ENCODE measurements at regions not wholly inside any gene's neighbourhood (a gene's known extent, or its start where the extent isn't known, plus 50 kb on each side); places are given as distances from the start of the nearest gene placed in this dataset.

DNA sequence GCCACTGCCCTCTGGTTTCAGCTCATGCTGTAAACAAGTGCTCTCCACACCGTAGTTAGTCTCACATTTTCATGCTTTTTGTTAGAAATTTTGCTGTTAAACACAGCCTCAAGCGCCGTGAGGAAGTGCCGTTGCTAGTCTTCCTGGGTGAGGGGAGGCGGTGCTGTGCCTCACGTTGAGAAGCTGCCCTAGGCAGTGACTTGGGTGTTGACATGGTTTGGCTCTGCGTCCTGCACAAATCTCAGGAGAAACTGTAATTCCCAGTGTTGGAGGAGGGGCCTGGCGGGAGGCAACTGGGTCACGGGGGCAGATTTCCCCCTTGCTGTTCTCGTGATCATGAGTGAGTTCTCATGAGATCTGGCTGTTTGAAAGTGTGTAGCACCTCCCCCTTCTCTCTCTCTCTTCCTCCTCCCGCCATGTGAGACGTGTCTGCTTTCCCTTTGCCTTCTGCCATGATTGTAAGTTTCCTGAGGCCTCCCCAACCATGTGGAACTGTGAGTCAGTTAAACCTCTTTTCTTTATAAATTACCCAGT, 95.8 kb downstream of the ERMARD start:
- no peak for DNase-seq (ENCODE audit: low spot score)

DNA sequence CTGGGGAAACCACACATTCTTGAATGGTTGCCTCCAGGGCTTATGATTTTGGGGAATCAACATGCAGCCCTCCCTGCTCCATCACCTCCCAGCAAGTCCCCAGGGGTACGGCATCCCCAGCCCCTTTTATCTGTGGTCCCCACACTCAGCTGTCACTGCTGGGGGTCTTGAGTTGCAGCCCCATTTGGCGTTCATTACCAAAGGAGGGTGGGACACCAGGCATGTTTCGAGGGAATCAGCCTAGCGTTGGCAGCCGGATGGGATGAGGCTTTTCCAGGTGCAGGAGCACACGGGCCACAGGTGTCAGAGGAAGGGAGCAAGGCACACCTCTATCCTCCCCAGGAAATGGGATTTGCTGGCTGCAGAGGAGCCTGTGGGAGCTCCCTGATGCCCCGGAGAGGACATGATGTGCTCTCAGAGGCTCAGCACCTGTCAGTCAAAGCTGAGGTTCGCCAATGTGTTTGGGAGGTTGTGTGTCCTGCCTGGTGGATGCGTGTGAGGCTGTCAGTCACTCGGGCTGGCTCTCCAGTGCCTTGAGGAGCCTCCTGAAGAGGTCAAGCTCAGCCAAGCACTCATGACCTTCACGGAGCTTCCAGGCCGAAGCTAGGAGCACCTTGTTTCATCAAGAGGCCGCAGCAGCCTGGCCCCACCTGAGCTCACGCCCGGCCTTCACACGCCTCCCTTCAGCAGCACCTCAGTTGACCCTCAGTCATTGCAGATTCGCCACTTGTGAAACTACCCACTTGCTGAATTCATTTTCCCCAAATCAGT, 95.0 kb downstream of the ERMARD start:
- no peak for DNase-seq (ENCODE audit: low spot score)

DNA sequence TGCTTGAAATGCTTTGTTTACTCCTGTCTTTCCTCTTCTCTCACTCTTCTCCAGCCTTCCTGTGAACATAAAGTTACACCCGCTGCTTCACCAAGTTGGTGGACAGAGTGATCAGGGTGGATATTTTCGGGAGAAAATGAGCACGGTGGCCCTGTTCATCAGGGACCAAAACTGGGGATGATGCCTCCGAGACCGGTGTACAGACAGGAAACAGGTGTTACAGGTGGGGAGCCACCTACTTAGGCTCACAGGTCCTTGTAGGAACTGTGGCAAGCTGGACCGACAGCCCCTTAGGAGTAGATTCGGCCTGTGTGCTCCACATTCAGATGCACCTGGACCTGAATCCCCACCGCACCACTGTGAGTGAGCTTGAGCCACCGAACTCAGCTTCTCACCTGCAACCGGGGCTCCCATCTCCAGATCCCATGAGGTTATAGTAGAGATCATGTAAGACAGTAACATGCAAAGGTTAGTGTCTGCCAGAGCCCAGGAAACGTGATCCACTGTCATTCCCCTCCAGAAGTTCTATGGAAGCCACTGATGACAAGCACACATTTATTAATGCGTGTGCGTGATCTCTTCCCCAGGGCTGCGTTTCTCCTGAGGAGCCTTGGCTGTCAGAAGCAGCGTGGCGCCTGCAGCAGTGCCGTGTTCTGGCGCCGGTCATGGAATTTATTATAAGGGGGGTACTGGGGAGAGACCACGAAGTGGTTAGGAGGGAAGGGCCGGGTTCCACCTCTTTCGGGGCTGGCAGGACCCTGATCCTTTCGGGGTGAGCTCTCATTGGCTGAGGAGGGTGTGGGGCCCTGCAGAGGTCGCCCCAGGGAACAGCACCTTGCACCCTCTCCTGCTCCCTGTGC, 94.2 kb downstream of the ERMARD start:
- no peak for DNase-seq (ENCODE audit: low spot score)

DNA sequence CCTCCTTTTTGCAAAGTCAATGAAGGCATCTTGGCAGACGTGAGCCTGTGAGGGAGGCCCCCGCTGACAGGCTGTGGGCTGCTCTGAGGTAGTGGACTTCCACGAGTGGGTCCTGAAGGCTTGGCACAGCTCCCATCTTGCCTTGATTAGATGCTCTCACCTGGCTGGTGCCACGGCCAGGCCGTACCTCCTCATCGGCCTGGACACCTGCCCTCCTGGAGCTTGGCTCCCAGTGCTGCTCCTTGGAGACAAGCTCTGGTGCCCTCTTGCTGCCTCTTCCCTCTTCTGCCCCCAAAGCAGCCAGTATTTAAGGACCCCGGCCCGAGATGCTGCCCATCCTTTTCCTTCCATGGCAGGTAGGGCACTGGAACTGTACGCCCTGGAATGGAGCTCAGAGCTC, 93.5 kb downstream of the ERMARD start:
- DNase-seq (ENCODE audit: low spot score), result no peak

DNA sequence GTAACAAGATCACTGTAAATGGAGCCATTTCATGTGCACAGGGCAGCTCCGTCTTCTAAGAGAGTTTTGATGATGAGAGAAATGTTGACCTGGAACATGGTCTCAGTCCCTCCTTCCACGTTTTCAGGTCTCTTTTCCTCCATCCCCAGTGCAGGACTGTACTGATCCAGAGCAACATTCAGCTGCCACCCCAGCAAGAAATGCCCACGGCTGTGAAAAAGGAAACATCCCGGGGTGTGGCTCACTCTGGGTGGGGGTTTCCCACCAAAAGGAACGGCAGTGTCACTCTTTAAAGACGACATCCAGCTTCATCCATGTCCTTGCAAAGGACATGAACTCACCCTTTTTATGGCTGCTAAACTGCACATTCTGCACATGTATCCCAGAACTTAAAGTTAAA, 92.6 kb downstream of the ERMARD start:
- DNase-seq (ENCODE audit: low spot score), result no peak

DNA sequence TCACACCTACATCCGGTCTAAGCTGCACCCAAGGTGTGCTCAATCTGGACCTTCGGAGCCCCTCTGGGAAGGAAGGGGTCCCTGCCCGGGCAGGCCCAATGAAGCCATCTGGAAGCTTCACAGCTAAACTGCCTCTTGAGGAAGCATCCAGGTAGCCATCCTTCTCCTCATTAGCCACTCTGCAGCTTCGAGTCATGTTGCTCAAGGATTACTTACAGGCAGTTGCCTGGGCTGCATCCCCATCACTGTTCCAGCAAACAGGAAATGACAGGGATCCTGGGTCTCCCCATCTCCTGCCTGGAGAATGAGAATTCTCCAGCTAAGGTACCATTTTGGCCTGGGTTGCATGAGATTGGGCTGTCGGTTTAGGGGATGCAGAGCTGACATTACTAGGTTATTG, 91.7 kb downstream of the ERMARD start:
- no peak for DNase-seq (ENCODE audit: low spot score)

DNA sequence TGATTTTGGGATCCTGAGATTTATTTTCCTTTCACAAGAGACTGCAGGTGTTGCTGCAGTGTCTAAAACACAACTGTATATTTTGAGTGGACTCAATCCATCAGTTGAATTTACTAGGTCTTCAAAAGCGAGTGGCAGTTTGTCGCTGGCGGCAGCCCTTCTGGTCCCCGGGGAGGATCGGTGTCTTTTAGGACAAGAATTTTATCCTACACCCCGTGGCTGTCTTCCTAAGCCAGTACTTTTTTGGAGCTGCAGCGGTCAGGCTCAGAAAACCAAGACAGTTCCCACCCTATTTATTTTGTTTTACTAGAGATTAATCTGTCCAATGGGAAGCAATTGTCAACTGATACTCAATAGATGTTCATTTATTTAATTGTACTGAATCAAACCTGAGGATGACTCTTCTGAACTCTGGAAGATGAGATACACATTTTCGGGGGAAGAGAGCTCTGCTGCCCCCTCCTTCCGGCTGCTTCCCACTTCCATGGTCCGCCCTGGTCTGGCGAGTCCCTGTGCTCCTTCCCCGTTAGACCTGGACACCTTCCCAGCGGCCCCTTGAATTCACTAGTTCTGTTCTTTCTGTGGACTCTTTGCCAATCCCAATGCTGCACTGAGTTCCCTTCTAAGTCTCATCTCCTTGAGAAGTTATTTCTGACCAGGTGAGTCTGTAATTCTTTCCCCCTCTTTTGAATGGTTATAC, 90.6 kb downstream of the ERMARD start:
- no peak for DNase-seq (ENCODE audit: low spot score)

DNA sequence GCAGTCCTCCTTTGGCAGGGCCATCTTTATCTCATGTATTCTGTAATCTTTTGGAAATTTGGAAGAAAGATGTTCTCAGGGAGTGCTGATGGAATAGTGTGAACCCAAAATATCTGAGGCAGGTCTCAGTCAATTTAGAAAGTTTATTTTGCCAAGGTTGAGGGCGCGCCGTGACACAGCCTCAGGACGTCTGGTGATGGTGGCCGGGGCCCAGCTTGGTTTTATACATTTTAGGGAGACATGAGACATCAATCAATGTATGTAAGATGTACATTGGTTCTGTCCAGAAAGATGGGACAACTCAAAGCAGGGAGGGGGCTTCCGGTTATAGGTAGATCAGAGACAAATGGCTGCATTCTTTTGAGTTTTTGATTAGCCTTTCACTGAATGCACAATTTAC, 89.8 kb downstream of the ERMARD start:
- DNase-seq (ENCODE audit: low spot score), result no peak

DNA sequence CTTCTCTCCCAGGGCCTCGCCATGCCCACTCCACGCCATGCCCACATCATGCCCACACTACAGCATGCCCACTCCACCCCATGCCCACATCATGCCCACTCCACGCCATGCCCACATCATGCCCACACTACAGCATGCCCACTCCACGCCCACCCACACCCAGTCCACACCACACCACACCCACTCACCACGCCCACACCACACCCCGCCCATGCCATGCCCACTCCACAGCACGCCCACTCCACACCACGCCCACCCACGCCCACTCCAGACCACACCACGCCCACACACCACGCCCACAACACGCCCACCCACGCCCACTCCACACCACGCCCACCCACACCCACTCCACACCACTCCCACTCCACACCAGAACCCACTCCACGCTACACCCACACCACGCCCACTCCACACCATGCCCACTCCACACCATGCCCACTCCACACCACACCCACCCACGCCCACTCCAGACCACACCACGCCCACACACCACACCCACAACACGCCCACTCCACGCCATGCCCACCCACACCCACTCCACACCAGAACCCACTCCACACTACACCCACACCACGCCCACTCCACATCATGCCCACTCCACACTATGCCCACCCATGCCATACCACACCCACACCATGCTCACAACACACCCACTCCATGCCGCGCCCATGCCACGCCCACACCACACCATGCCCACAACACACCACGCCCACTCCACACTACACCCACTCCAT, 88.6 kb downstream of the ERMARD start:
- DNase-seq (ENCODE audit: low spot score), result no peak

DNA sequence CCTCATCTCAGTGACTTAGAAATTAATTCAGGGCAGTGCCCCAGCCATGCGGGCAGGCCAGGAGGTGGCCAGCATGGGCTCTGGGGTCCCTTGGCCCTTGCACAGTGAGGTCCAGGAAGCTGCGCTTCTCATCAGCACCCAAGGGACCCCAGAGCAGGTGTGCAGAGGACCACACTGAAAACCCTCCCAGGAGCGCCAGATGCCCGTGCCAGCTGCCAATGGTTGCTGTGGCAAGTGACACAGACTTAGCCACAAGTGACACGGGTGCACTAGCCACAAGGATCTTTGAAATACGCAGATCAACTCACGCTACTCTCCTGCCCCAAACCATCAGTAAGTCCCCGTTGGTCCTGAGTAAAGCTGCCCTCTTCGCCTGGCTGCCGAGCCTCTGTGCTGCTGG, 88.1 kb downstream of the ERMARD start:
- DNase-seq (ENCODE audit: low spot score), result no peak

DNA sequence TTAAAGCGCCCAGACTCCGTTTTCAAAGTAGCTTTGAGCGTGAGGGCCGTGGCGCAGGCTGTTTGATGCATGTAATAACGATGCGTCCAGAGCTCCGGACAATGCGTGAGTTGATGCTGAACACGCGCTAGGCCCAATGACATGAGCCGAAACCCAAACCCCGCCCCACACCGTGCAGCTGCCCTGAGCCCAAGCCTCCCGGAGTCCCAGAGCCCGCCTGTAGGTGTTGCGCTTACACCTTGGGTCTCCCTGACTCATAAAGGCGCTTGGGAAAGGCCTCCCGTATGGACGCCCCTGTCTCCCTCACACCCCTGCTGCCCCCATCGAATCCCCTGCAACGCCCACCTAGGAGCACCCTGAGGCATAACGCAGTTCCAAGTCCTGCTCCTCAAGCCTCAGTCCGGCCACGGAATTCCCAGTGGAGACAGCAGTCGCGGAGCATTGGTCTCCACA, 87.6 kb downstream of the ERMARD start:
- DNase-seq (ENCODE audit: low spot score), result no peak

DNA sequence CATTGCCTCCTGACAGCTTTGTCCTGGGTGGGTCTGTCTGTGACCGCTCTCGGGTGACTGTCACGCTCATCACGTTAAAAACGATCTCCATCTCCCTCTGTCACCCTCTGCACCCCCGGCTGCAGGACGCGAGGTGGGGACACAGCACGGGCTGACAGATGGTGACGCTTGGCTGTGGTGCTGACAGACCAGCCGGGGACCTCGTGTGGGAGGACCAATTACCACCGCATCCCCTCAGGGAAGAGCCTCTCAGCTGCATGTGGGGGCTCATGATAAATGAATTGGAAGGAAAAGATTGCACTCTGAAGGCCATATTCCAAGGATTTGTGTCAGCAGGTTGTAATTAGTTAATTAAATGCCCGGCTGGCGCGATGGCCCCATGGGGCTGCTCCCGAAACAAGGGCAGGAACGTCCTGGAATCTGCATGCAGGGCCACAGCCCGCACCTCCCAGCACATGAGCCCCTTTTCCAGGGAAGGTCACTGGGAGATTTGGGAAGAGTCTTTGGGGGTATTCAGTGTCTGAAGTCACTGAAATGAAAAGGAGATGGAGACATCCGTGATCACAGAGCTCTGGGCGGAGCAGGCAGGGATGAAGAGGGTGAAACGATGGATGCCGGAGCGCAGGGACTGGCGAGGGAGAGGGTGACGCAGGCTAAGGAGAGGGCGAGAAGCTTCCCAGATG, 87.1 kb downstream of the ERMARD start:
- DNase-seq (ENCODE audit: low spot score), result no peak

DNA sequence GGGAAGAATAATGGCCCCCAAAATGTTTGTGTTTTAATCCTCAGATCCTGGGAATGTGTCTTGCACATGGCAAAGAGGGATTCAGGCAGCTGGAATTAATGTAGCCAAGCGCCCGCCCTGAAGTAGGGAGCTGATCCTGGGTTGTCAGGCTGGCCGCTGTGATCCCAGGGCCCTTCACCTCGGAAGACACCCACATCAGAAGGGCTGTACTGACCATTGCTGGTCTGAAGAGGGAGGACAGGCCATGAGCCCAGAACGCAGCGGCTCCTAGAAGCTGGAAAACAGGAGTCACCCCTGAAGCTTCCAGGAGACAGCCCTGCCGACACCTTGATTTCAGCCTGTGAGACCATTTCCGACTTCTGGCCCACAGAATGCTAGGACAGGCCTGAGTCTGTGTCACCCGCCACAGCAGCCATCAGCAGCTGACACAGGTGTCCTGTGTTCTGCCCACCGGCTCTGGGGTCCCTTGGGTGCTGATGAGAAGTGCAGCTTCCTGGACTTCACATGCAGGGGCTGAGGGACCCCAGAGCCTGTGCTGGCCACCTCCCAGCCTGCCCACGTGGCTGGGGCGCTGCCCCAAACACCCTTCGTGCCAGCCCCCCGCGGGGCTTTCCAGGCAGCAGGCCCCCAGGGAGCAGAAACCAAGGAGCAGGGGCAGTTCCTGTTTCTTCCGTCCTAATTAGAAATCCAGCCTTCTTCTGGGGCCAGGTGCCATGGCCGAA, 86.3 kb downstream of the ERMARD start:
- no peak for DNase-seq (ENCODE audit: low spot score)

DNA sequence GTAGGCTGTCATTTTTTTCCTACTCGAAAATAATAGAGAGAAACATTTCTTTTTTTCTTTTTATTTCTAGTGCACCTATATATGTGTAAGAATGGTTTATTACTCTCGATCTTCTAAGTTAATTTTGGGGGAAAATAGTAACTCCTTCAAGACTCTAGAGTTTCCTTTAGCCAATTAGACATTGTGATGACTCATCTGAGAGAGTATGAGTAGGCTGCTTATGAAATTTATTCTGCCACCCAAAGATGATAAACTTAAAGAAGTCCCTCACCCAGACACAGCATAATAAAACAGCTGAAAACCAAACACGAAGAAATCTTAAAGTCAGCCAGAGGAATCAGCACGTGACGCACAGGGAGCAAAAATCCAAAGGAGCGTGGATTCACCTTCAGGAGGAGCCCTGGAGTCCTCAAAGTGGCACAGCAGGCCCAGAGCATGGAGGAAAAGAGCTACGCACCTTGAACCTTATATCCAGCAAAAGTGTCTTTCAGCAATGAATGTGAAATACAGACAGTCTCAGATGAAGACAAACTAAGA, 81.9 kb downstream of the ERMARD start:
- DNase-seq (ENCODE audit: low spot score), result no peak

DNA sequence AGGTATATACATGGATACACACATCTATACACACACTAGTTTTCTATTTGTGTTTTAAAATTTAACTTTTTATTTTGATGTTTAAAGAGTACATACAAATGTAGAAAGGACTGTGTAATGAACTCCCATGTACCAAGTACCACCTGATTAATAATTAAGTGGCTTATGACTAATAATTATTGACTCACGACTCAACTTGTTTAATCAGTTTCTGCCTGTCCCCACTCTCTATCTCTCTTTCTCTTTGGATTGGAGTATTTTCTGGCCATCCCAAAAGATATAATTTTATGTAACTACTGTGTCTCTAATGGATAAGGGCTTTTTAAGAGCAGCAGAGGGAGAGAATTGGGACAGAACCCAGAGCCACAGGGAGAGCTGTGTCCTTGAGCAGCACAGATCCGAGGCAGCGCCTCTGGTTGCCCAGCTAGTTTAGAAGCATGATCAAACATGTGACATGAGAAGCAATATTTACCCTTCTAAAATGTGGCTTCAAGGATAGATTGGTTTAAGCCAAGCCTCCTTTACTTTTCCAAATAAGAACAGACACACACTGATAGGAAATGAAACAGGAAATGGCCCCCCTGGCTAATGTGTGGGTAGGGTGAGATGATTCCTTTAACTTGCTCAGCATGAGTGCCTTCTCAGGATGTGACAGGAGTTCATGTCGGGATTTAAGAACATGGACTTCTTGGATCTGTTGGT, 81.0 kb downstream of the ERMARD start:
- no peak for DNase-seq (ENCODE audit: low spot score)

DNA sequence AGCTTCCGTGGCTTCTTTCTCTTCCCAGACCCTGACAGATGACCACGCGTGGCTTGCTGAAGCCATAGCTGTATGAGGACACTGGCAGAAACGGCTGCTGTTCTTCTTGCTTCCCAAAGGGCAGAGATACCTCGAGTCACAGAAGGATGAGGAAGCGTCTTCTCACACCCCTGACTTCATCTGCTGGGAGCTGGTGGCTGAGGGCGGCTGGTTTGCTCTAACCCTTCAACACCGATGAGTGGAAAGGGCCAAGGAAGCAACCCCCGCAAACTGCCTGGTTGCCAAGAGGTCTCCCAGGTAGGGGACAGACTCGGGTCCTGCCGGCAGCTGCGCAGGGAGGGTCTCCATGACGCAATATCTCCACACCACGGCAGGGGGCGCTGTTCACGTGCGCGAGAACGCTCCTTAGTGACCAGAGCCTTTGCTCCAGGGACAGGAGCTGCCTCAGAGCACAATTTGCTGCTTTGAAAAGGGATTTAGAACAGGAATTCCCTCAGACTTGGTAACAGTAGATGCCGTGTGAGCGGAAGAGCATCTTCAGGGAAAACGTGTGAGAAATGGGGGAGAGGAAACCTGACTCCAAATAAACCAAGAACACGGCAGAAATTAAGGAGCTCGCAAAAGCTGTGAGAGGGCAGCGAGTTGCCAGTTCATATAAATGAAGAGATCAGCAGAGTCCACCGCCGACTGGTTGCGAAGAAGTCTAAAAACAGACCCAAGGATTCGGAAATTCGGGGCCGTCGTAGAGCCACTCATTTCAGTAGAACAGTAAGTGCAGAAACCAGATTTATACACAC, 80.2 kb downstream of the ERMARD start:
- peak; percentile 42 for DNase-seq (ENCODE audit: low spot score)

Measured in COLO829 (cell line).